Fibroblast of skin of scalp (primary cell): ENCODE measurements at regions not wholly inside any gene's neighbourhood (a gene's known extent, or its start where the extent isn't known, plus 50 kb on each side); places are given as distances from the start of the nearest gene placed in this dataset.

Source experiments
- DNase-seq: peaks from one replicate; pipeline ENCODE4 v3.0.0-alpha.2; 2013

DNA sequence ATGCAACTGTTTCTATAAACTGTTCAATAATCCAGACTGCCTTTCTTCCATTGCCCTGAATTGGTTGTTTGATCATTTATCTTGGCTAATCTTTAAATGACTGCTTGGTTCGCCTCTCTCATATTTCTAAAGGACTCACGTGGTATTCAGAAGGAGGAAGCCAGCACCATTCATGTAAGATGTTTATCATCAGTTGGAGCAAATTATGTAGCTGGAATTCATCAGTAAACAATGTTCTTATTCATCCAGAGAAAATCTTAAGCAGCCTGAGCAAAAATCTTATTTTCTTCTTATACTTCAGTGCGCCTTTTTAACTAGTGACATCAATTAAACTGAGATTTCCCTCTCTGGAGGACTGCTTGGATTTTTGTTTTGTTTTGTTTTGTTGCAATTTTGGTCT, 538.7 kb upstream of the TMEM132C start:
- no peak for DNase-seq

DNA sequence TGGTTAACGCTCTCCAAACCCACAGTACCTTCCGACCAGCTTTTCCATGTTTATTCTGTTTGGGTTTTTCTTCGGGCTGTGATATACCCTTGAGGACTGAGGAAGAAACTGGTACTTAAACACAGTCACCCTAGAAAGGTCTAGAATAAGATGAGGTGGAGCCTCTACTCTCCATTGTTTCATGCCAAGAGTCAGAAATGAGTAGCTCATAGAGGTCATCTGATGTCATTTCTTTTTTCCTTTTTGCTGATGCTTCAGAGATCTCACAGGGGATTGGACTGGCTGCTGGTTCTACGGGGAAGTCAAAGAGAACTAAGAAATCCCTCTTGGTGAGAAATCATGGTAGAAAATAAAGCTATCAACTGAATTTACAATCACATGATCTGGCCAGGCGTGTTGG, 538.2 kb upstream of the TMEM132C start:
- no peak for DNase-seq

DNA sequence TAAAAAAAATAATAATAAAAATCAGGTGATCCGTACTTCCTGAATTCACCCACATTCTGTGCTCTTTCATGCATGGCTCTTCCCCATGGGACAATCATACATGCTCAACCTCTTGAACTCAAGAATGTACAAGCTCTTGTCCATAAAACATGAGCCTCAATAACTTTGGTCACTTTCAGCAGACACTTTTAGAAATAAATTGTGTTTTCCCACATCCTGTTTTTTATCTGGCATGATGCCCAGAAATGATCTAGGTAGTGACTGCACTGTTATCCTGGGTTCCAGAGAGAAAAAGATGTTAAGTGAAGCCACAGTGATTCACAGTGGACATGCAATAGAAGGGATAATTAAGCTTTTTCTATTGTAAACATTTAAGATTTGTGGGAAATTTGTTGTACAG, 537.6 kb upstream of the TMEM132C start:
- peak; percentile 38 for DNase-seq

DNA sequence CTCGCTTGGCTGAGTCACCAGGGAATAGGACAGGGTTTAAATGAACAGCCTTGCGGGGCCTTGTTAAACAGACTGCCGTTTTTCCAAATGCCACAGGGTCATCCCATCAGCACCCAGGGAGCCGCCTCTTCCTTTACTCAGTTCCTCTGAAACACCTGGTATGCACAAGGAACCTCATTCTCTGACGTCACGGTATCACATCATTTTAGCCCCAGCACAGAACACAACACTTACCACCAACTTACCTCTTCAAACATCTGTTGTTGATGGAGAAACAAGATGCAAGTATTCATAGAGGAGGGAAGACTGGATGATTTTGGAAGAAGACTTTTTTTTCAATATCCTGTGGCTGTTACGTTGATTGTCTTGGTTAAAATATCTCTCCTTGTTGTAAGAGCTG, 535.3 kb upstream of the TMEM132C start:
- no peak for DNase-seq

DNA sequence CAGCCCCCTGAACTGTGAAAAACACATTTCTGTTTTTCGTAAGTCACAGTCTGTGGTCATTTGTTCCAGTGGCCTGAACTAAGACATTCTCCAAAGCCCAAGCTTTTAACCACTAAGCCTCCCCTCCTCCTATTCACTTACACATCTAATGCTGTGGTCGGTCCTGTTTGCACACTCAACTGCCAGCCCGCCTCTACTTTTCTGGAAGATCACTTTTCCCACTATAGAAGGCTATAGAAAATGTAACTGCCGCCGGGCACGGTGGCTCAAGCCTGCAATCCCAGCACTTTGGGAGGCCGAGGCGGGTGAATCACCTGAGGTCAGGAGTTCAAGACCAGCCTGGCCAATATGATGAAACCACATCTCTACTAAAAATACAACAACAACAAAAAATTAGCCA, 524.7 kb upstream of the TMEM132C start:
- DNase-seq, result no peak

DNA sequence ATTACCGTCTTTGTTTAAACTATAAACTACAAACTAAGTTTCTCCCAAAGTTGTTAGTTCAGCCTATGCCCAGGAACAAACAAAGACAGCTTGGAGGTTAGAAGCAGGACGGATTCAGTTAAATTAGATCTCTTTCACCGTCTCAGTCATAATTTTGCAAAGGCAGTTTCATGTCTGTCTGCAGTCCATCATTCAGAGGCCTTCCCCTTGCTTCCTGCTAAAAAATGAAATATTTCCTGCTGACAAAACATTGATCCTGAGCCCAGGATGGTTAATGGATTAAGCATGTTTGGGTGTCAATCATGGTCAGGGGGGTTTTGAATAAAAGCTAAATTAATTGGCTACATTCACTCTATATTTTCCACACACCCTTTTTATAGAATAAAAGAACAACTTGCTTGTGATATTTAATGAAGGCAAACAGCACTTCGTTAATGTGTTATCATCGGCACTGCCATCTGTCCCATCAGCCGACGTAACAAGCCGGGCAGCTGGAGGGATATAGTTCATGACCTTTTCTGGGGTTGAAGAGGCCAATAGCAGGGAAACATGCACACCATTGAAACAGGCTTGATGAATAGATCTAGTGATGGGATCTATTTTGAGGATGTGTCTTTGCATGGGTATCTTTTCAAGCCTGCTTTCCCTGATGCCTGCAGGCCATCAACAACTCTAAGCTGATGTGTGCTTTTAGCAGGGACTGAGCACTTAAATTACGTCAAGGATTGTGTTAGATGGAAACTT, 521.3 kb upstream of the TMEM132C start:
- DNase-seq, result no peak

DNA sequence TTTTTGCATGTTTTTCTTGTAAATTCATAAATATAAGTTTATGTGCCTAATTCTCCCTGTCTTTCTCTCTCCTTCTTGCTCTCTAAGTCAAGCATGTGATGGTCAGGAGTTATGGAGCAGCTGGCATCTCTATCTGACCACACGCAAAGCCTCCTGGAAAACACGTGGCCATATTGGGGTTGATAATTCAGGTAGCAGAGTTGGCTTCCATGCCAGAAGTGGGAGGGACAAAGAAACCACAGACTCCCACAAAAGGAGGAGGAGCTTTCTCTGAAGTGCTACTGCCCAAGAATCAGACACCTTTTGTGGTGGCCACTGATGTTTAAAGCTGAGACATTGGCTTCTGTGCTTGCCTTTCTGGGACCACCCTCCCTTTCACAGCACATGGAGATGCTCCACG, 517.6 kb upstream of the TMEM132C start:
- no peak for DNase-seq

DNA sequence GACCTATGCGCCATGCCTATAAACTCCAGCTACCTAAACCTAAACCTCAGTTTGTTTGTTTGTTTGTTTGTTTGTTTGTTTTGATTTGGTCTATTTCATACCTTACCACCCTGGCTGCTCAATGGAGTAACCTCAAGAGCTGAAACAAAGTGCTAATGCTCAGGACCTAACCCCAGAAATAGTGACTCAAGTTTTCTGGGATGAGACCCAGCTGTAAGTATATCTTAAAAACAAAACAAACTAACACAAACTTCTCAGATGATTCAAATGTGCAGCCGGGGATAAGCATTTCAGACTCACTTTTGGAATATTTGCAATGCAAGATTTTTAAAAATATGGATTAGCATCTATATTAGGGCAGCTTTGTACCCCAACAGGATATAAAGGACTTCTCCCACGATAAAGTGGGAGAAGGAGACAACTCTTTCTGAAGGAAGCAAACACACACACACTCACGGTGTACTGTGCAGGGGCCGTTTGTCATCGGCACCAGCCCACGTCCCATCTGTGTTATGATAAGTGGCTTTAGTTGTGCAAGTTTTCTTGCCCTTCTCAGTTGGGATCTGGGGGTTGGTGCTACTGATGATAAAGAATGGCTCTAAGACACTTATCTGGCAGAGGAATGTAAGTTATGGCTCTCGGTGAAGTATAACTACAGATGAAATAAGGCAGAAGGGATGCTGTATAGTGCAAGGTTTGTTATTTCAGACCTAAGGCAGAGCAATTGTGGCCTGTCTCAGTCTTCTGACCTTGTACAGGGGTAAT, 516.7 kb upstream of the TMEM132C start:
- no peak for DNase-seq

DNA sequence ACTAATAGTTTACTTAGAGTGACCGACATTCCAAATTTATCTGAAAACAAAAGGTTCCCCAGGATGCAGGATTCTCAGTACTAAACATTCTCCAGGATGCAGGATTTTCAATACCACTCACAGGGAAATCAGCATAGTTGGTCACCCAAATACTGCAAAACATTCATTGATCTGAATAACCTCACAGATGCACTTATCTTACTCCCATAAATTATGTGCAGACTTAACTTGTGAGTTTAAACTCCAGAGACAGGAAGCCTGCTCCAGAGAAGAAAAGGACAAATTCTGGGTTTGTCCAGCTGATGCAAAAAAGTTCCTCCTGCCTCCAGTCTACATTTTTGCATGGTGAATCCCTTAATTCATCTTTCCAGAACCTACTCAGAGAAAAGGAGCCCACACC, 514.2 kb upstream of the TMEM132C start:
- no peak for DNase-seq

DNA sequence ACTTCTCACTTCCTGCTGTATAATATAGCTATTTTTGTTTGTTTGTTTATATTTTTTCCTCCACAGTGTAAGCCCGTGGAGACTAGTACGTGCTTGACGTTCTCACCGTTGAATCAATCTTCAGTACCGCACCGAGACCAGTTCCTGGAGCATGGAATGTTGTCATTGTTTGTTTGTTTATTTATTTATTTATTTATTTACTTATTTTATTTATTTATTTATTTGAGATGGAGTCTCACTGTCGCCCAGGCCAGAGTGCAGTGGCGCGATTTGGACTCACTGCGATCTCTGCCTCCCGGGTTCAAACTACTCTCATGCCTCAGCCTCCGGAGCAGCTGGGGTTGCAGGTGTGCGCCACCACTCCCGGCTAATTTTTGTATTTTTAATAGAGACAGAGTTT, 506.6 kb upstream of the TMEM132C start:
- no peak for DNase-seq

DNA sequence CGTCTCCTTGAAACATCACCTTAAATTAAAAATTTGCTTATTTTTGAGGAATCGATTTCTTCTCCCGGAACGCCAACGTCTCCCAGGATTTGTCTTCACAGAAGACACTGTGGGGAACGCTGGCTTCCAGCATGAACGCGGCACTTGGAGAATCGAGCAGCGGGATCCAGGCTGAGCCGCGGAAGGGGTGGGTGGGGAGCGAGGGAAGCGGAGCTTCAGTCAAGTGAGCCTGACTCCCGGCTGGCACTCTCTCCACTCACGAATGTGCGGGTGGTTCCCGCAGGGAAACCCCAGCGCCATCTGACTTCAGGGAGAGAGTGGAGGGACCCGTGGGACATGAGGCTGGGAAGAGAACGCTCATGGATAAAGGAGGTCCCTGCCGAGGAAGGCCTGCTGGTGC, 506.0 kb upstream of the TMEM132C start:
- DNase-seq, result no peak

DNA sequence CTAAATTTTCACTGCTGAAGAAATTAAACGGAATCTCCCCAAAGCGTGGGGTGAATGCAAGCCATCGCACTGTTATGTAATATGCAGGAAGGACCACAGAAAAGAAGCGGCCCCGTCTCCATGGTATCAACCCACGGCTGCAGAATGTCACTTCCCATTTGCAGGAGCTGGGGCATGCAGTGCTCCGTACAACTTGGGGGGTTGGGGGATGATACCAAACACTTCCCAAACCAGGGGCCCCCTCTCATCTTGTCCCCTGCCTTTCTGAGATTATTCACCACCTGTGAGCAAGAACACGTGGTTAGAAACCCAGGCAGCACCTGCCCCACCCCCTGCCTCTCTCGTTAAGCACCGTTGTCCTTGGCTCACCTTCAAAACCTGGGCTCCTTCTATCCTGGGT, 505.1 kb upstream of the TMEM132C start:
- no peak for DNase-seq

DNA sequence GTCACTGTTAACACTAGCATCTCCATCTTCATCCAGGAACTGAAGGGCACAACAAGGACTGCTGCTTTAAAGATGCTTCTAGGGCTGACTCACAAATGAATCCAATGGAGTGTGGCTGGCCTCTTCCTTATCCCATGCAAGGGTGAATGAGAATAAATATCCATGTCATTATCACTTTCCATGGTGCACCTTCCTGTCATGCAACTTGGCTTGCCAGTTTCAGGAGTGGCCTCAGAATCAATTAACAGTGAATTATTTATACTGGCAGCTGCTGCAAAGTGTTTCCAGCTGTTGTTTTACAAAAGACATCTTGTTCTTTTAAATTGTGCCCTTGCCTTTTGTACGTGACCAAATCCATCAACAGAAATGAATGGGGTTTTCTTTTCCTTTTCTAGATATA, 499.3 kb upstream of the TMEM132C start:
- no peak for DNase-seq

DNA sequence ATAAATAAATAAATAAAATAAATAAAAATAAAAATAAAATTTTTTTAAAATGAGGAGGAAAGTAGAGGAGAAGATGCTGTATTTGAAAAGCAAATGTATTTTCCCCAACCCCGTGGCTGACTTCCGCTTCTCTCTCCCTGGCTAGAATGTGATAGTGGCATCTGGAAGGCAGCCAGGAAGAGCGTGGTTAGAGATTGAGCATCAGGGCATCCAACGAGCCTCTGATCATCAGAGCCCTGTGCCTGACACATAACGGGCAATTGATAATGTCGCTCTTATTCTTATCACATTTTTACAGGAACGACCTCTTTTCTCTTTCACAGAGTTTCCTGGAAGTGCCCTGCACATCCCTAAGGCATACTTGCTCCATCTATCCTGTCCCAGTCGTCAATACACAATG, 496.9 kb upstream of the TMEM132C start:
- DNase-seq, result no peak

DNA sequence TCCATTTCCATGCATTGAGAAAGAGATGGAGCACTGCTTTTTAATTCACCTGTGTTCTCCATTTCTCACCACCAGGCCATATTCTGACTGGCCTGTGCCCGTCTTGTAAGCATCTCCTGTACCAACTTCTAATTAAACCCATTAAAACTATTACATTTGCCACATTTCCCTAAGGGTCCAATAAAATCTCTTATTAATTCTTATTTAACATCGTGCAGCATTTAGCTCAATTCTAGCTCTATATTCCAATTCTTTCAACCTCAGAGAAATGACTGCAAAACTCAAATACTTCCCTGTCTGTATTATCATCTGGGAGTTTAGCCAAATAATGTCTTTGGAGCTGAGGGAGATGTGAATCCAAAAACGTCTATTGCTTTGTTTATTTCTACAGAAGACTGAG, 495.4 kb upstream of the TMEM132C start:
- DNase-seq, result no peak

DNA sequence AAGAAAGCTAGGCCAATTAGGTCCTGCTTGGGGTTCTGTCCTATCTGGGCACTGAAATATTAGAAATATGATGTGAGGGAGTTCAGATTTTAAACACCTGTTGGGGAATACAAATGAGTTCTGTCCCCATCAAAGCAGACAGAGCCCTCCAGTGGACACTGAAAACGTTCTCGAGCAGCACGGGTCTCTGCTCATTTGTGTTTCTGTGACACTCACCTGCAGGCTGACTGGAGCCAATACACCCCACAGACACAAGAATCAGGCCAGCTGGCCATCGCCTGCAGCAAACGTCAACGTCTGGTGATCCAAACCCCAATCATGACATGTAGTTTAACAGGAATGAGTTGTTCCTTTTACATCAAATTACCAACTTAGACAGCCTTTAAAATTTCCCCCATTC, 493.4 kb upstream of the TMEM132C start:
- no peak for DNase-seq

DNA sequence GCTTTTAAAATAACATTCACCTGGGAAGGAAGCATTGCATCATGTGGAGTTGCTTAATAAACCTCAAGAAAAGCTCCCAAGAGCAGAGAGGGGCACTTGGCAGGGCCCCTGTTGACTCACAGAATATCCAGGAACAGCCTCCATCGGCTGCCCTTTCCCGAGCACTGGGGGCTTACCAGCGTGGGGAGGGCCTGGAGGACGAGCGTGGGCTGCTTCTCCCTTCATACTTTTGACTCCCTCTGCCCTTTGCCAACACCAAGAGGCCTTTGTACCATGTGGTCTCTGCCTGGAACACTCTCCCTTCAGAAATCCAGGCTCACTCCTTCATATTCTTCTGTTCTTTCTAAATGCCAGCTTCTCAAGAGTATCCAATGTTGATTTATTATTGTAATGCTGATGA, 492.1 kb upstream of the TMEM132C start:
- DNase-seq, result no peak

DNA sequence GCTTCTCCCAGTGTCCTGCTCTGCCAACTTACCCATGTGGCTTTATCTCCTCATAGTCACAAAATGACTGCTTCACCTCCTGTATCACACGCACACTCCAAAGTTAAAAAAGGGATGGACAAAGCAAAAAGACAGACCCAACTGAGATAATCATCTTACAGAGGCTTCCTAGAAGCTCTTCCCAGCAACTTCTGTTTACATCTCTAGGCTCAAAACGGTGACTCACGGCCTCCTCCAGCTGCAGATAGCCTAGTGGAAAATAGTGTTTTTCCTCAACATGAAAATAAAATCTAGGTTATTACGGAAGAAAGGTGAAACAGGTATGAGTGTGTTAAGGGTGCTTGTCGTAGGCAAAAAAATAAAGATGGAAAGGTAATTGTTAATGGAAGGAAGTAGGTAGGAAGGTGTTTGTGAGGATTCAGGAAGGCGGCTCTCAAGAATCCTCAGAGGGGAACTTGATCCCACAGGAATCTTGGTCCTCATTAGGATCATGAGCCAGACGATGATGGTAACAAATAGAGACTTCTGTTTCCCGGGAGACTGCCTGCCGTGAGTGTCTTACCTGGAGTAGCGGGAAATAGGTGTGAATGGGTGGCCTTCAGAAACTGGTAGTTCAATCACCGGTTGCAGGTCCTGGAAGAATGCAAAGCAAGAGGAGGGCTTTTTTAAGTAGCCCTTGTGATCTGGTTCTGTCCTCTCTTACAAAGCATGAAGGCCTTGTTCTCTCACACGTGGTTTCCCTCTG, 487.5 kb upstream of the TMEM132C start:
- DNase-seq, result no peak

DNA sequence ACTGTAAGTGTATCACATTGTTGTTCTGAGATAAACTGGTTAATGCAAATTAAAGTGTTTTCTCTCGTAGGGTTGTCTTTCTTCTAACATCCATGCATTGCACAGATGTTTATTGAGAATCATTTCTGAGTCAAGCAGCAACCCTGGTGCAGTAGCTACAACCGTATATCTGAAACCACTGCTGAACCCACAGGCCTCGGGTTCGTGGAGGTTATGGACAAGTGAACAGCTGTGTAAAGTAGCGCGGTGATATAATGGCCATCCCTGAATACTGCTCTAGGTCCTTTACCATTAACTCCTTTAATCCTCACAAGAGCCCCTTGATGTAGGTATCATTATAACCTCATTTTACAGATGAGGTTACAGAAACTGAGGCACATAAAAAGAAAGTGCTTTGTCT, 486.1 kb upstream of the TMEM132C start:
- no peak for DNase-seq

DNA sequence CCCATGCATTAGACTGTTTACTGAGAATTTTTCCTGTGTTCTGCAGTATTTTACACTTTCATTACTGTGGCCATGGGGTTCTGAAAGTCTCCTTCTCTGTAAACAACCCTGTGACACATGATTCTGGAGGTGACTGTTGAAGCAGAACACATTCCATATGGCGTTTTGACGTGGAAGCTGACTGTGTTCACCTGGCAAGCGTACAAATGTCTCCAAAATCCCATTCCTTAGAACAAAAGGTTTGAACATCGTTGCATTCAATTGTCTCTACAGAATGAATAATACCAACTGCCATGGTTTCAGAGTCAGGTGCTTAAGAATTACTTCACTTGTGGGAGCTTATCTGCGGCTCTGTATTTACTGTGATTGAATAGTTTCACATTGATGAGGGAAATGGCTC, 485.6 kb upstream of the TMEM132C start:
- no peak for DNase-seq

DNA sequence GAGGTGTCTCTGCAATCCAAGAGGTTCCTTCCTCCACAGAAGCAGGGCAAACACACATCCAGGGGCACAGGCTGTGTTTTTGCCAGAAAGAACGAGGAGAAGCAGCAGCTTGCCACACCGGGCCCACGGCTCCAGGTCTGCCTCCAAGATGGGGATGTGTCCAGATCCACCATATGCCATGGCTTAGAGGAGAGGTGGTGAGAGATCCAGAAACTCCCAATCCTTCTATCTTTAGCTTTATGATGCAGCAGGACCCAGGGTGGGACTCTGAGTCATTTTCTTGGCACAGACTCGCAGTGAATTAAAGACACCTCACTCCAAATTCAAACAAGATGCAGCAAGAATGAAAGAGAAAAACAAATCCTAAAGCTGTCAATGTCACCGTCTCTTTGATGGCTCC, 481.4 kb upstream of the TMEM132C start:
- peak; percentile 85 for DNase-seq

DNA sequence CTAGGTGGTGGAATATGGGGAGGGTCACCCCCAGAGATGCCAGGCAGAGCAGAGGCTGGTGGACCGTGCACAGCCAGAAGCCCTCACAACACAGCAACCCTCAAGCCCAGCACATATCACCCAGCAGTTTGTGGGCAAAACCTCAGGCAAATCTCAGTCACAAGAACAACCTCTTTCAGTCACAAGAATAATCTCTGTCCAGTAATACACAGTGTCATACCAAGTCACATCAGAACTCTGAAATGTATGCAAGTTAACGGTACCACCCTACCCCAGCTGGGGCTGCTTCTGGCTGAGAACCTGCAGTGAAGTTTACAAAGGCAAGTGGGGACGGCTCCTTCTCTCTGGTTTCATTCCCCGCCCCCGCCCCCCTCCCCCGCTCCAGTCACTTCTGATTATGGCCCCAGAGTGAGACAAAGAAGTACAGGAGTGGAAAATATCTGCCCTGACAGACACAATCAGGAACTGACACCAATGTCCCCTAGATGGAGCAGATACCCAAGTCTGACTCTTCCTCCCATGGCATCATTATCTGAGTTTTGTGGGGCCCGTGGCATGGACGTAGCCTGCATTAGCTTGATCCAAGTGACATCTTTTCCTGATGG, 480.9 kb upstream of the TMEM132C start:
- no peak for DNase-seq

DNA sequence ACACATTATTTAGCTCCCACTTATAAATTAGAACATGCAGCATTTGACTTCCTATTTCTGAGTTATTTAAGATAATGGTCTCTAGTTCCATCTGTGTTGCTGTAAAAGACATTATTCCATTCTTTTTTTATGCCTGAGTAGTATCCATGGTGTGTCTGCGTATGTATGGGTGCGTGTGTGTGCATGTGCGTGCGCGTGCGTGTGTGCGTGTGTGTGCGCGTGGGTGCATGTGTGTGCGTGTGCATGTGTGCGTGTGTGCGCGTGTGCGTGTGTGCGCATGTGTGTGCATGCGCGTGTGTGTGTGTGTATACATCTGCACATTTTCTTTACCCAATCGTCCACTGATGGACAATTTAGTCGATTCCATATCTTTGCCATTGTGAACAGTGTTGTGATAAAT, 479.4 kb upstream of the TMEM132C start:
- no peak for DNase-seq
